A549 (cell line): ENCODE measurements at regions not wholly inside any gene's neighbourhood (a gene's known extent, or its start where the extent isn't known, plus 50 kb on each side); places are given as distances from the start of the nearest gene placed in this dataset.

ENCODE experiments used
- BHLHE40 ChIP-seq: IDR thresholded peaks from 2 replicates; pipeline ENCODE4 v1.6.1; 2012; ENCODE audit warnings: low read depth, low read length, inconsistent platforms
- CEBPB ChIP-seq, 2 experiments: fragments of >200 bp in 1 of 2; sonication (Bioruptor Twin) in 1 of 2; formaldehyde crosslinking in 1 of 2; IDR thresholded peaks; 2 replicates each; pipeline ENCODE4 v1.6.1; 2012 to 2016
- CTCF ChIP-seq: fragments of >200 bp; sonication (Bioruptor Twin); formaldehyde crosslinking; IDR thresholded peaks from 3 replicates; pipeline ENCODE4 v1.5.1; 2016
- ELK1 ChIP-seq: fragments of 150-350 bp; IDR thresholded peaks from 2 replicates; pipeline ENCODE4 v1.6.1; 2014; ENCODE audit warnings: low read depth, mild to moderate bottlenecking, low read length
- EP300 ChIP-seq, 2 experiments: fragments of >200 bp; sonication (Bioruptor Twin); formaldehyde crosslinking; IDR thresholded peaks; 2 replicates in 1 of 2; 3 replicates in 1 of 2; pipeline ENCODE4 v1.6.1; 2016 to 2017
- FOSL2 ChIP-seq, 2 experiments: fragments of 450-650 bp in 1 of 2; fragments of >200 bp in 1 of 2; sonication (Bioruptor Twin) in 1 of 2; formaldehyde crosslinking; IDR thresholded peaks; 2 replicates each; pipeline versions ENCODE4 v1.5.0 to v1.6.1; 2016 to 2020; ENCODE audit warnings: mild to moderate bottlenecking in 1 of 2, moderate library complexity in 1 of 2
- FOXS1 ChIP-seq: fragments of 250-450 bp; sonication (Bioruptor Pico); IDR thresholded peaks from 2 replicates; pipeline ENCODE4 v1.5.0; 2020; ENCODE audit warnings: mild to moderate bottlenecking, moderate library complexity
- MAFK ChIP-seq: fragments of 450-650 bp; IDR thresholded peaks from 2 replicates; pipeline ENCODE4 v1.6.1; 2014; ENCODE audit not compliant: partially characterized antibody
- NPAS2 ChIP-seq: fragments of 250-450 bp; sonication (Bioruptor Pico); IDR thresholded peaks from 2 replicates; pipeline ENCODE4 v1.8.0; 2022; ENCODE audit warnings: mild to moderate bottlenecking, moderate library complexity, borderline replicate concordance
- RFX5 ChIP-seq: fragments of 450-650 bp; IDR thresholded peaks from 2 replicates; pipeline ENCODE4 v1.7.1; 2014; ENCODE audit warnings: antibody characterized with exemption, mild to moderate bottlenecking, moderate library complexity
- SREBF2 ChIP-seq: fragments of 450-650 bp; IDR thresholded peaks from 2 replicates; pipeline ENCODE4 v1.6.1; 2014; ENCODE audit warnings: mild to moderate bottlenecking, moderate library complexity
- ZC3H11A ChIP-seq: fragments of 450-650 bp; IDR thresholded peaks from 2 replicates; pipeline ENCODE4 v1.6.1; 2014; ENCODE audit warnings: antibody characterized with exemption, mild to moderate bottlenecking
- ZFP36 ChIP-seq: fragments of 450-650 bp; IDR thresholded peaks from 2 replicates; pipeline ENCODE4 v1.6.1; 2014; ENCODE audit warnings: borderline replicate concordance; ENCODE audit not compliant: partially characterized antibody

- TF ChIP-seq CTCF: no peak
- TF ChIP-seq ZC3H11A: no peak
- TF ChIP-seq ELK1: no peak
- no peak for TF ChIP-seq EP300 (IDR thresholded peaks at IDR 0.05)
- no peak for TF ChIP-seq MAFK
- no peak for TF ChIP-seq BHLHE40
- no peak for TF ChIP-seq CEBPB (IDR thresholded peaks at IDR 0.05)
- TF ChIP-seq ZFP36: no peak
- no peak for TF ChIP-seq FOXS1 (CRISPR knock-in tag)
- TF ChIP-seq FOSL2 (IDR thresholded peaks at IDR 0.05): no peak
- no peak for TF ChIP-seq FOSL2 (CRISPR knock-in tag; IDR thresholded peaks at IDR 0.05)
- no peak for TF ChIP-seq RFX5
- TF ChIP-seq SREBF2: no peak
- TF ChIP-seq NPAS2 (CRISPR knock-in tag): no peak
These were observed 94.9 kb upstream of the USP38 start for GRCh38 chr4:143089847-143090246.
